Suprapubic skin (tissue), 4 donors: ENCODE measurements at regions not wholly inside any gene's neighbourhood (a gene's known extent, or its start where the extent isn't known, plus 50 kb on each side); places are given as distances from the start of the nearest gene placed in this dataset.

Source experiments
- DNase-seq, 2 donors: peaks; one replicate each; pipeline ENCODE4 v3.0.0-alpha.2; 2019; ENCODE audit warnings: low spot score in 2 of 2
- H3K27ac ChIP-seq: fragments of 200-600 bp; sonication (generic); one replicate; pipeline ENCODE4 v1.5.1; 2019
- H3K27me3 ChIP-seq: fragments of 200-600 bp; sonication (generic); one replicate; pipeline ENCODE4 v1.5.1; 2019
- H3K36me3 ChIP-seq: fragments of 200-600 bp; sonication (generic); one replicate; pipeline ENCODE4 v1.5.1; 2019
- H3K4me1 ChIP-seq: fragments of 200-600 bp; sonication (generic); one replicate; pipeline ENCODE4 v1.5.1; 2019
- H3K4me3 ChIP-seq: fragments of 200-600 bp; sonication (generic); one replicate; pipeline ENCODE4 v1.5.1; 2019; ENCODE audit warnings: mild to moderate bottlenecking
- H3K9me3 ChIP-seq: fragments of 200-600 bp; sonication (generic); one replicate; pipeline ENCODE4 v1.5.1; 2019
- CTCF ChIP-seq, 2 donors: fragments of 200-600 bp in 1 of 2; fragments of 450-650 bp in 1 of 2; sonication (generic) in 1 of 2; IDR thresholded peaks; one replicate each; pipeline ENCODE4 v1.5.1; 2016 to 2019; ENCODE audit warnings: antibody characterized with exemption in 2 of 2, mild to moderate bottlenecking in 1 of 2, moderate library complexity in 1 of 2
- EP300 ChIP-seq: sonication (generic); formaldehyde crosslinking; IDR thresholded peaks from one replicate; pipeline ENCODE4 v1.6.1; 2017; ENCODE audit warnings: antibody characterized with exemption
- POLR2A ChIP-seq, 2 donors: fragments of 450-650 bp; IDR thresholded peaks; one replicate each; pipeline ENCODE4 v1.6.1; 2017; ENCODE audit warnings: antibody characterized with exemption in 2 of 2, mild to moderate bottlenecking in 2 of 2, moderate library complexity in 2 of 2
- POLR2AphosphoS5 ChIP-seq, 3 donors: sonication (generic); formaldehyde crosslinking; IDR thresholded peaks; one replicate each; pipeline ENCODE4 v1.6.1; 2017; ENCODE audit warnings: antibody characterized with exemption in 3 of 3
- WGBS: methylation state at CpG from one replicate; pipeline ENCODE4 v1.1.5; 2018; 5-methylcytosine and 5-hydroxymethylcytosine counted together

GRCh38 chr4:104752337-104752736 is 257.6 kb upstream of the CXXC4 start:
- no peak for TF ChIP-seq POLR2A (IDR thresholded peaks at IDR 0.05)
- no peak for TF ChIP-seq CTCF (IDR thresholded peaks at IDR 0.05)
- no peak for TF ChIP-seq EP300
- no peak for TF ChIP-seq POLR2AphosphoS5 (IDR thresholded peaks at IDR 0.05)
- Histone ChIP-seq H3K27me3 (no peaks in the 10 kb centered on the region), H3K9me3 (no peaks in the 10 kb centered on the region), H3K27ac (no peak overlapping the region), H3K4me3 (no peak overlapping the region), H3K36me3 (no peaks in the 10 kb centered on the region), H3K4me1 (no peaks in the 10 kb centered on the region)
- WGBS: 50% methylated on average over 1 of the region's 1 CpG
- DNase-seq: no peak

- no peaks in the 10 kb centered on the region for H3K4me1 ChIP-seq
- no peak for TF ChIP-seq POLR2AphosphoS5 (IDR thresholded peaks at IDR 0.05)
- TF ChIP-seq EP300: no peak
- no peak for TF ChIP-seq CTCF (IDR thresholded peaks at IDR 0.05)
- no peak for TF ChIP-seq POLR2A (IDR thresholded peaks at IDR 0.05)
- no peak for DNase-seq
- WGBS: 78% methylated on average over 1 of the region's 1 CpG
- no peaks in the 10 kb centered on the region for H3K9me3 ChIP-seq
- no peak overlapping the region for H3K4me3 ChIP-seq
- no peaks in the 10 kb centered on the region for H3K36me3 ChIP-seq
- no peaks in the 10 kb centered on the region for H3K27me3 ChIP-seq
- no peak overlapping the region for H3K27ac ChIP-seq
These were observed 262.1 kb upstream of the CXXC4 start for GRCh38 chr4:104756837-104757236.

- H3K4me1 ChIP-seq: no peaks in the 10 kb centered on the region
- H3K27ac ChIP-seq: no peak overlapping the region
- DNase-seq: no peak
- no peak overlapping the region for H3K4me3 ChIP-seq
- 86% methylated on average over 2 of the region's 2 CpGs for WGBS
- no peak for TF ChIP-seq CTCF (IDR thresholded peaks at IDR 0.05)
- TF ChIP-seq EP300: no peak
- TF ChIP-seq POLR2AphosphoS5 (IDR thresholded peaks at IDR 0.05): no peak
- TF ChIP-seq POLR2A (IDR thresholded peaks at IDR 0.05): no peak
- no peaks in the 10 kb centered on the region for H3K9me3 ChIP-seq
- no peaks in the 10 kb centered on the region for H3K27me3 ChIP-seq
- no peaks in the 10 kb centered on the region for H3K36me3 ChIP-seq
These were observed 263.9 kb upstream of the CXXC4 start for GRCh38 chr4:104758574-104758973.

GRCh38 chr4:104763554-104764222 is 269.0 kb upstream of the CXXC4 start:
- DNase-seq: no peak
- WGBS: 21% methylated on average over 5 of the region's 5 CpGs
- no peaks in the 10 kb centered on the region for H3K27me3 ChIP-seq
- H3K36me3 ChIP-seq: no peaks in the 10 kb centered on the region
- TF ChIP-seq CTCF (IDR thresholded peaks at IDR 0.05): no peak
- no peak for TF ChIP-seq EP300
- no peak for TF ChIP-seq POLR2AphosphoS5 (IDR thresholded peaks at IDR 0.05)
- TF ChIP-seq POLR2A (IDR thresholded peaks at IDR 0.05): no peak
- H3K4me1 ChIP-seq: no peaks in the 10 kb centered on the region
- H3K27ac ChIP-seq: no peak overlapping the region
- no peak overlapping the region for H3K4me3 ChIP-seq
- no peaks in the 10 kb centered on the region for H3K9me3 ChIP-seq

GRCh38 chr4:104766676-104767075 is 272.0 kb upstream of the CXXC4 start:
- WGBS: 74% methylated on average over 1 of the region's 1 CpG
- Histone ChIP-seq H3K4me3 (no peak overlapping the region), H3K27ac (no peak overlapping the region), H3K36me3 (no peaks in the 10 kb centered on the region), H3K4me1 (no peaks in the 10 kb centered on the region), H3K9me3 (no peaks in the 10 kb centered on the region), H3K27me3 (no peaks in the 10 kb centered on the region)
- DNase-seq: no peak
- no peak for TF ChIP-seq POLR2A (IDR thresholded peaks at IDR 0.05)

GRCh38 chr4:104772849-104773248 is 278.2 kb upstream of the CXXC4 start:
- H3K27ac ChIP-seq: no peak overlapping the region
- no peaks in the 10 kb centered on the region for H3K27me3 ChIP-seq
- TF ChIP-seq EP300 (no peak), CTCF (IDR thresholded peaks at IDR 0.05) (no peak), POLR2AphosphoS5 (IDR thresholded peaks at IDR 0.05) (no peak), POLR2A (IDR thresholded peaks at IDR 0.05) (no peak)
- H3K4me1 ChIP-seq: no peaks in the 10 kb centered on the region
- H3K4me3 ChIP-seq: no peak overlapping the region
- DNase-seq: no peak
- no peaks in the 10 kb centered on the region for H3K36me3 ChIP-seq
- H3K9me3 ChIP-seq: no peaks in the 10 kb centered on the region
- 46% methylated on average over 1 of the region's 1 CpG for WGBS
